ENCODE measurements at regions not wholly inside any gene's neighbourhood (a gene's known extent, or its start where the extent isn't known, plus 50 kb on each side); places are given as distances from the start of the nearest gene placed in this dataset.
"Not testable (repeated sequence)": the region's sequence is repeated elsewhere in the genome, so short reads cannot be mapped to it uniquely, and the experiment has no call there.

- Histone ChIP-seq H3K27me3 (ENCODE audit: low read length) (no peaks in the 10 kb centered on the region), H3K36me3 (ENCODE audit: insufficient read depth, low read length) (no peaks in the 10 kb centered on the region), H2AFZ (ENCODE audit: low read length) (no peak overlapping the region)
Observed at GRCh38 chr6:125623085-125623484, 126.3 kb upstream of the HEY2 start.

DNA sequence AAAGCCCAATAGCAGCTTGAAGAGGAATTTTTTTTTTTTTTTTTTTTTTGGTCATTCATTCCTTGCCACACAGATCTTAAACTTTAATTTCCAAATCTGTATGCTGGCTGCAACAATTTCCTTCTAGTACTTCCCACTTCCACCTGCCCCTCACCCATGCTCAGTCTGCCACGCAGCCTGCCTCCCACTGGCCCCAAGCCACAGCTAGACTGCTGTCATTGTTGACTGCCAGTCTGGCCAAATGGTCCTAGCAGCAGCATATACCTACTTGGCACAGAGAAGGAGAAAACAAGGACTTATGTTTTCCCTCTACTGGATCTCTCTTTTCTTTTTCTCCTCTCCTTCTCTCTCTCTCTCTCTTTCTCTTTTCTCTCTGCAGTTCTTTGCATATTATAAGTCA, 118.3 kb upstream of the HEY2 start:
- Histone ChIP-seq H2AFZ (ENCODE audit: low read length) (no peak overlapping the region), H3K4me1 (ENCODE audit: low read length) (no peaks in the 10 kb centered on the region), H3K36me3 (ENCODE audit: insufficient read depth, low read length) (no peaks in the 10 kb centered on the region), H3K27ac (ENCODE audit: low read length) (no peak overlapping the region), H3K9ac (ENCODE audit: low read length) (no peak overlapping the region), H3K9me3 (ENCODE audit: low read length) (no peaks in the 10 kb centered on the region), H3K4me2 (ENCODE audit: low read depth, low read length, poor library complexity, severe bottlenecking) (no peak overlapping the region), H3K27me3 (ENCODE audit: low read length) (no peaks in the 10 kb centered on the region), H3K4me3 (ENCODE audit: low read length) (no peak overlapping the region), H3K79me2 (ENCODE audit: low read length) (no peaks in the 10 kb centered on the region), H3K9me2 (replicated peaks; ENCODE audit: insufficient read depth, low read length) (no peaks in the 10 kb centered on the region), H4K20me1 (ENCODE audit: insufficient read depth, low read depth, low read length) (no peaks in the 10 kb centered on the region)
- DNase-seq, result peak; percentile 39

More at GRCh38 chr6:125623085-125623484, 126.3 kb upstream of the HEY2 start:
- no peak overlapping the region for H3K4me3 ChIP-seq (ENCODE audit: low read length)
- no peak overlapping the region for H3K9ac ChIP-seq (ENCODE audit: low read length)
- DNase-seq, result no peak
- H3K9me2 ChIP-seq (replicated peaks; ENCODE audit: insufficient read depth, low read length), result no peaks in the 10 kb centered on the region
- H3K9me3 ChIP-seq (ENCODE audit: low read length), result no peaks in the 10 kb centered on the region
- no peak overlapping the region for H3K27ac ChIP-seq (ENCODE audit: low read length)
- H3K4me1 ChIP-seq (ENCODE audit: low read length), result no peaks in the 10 kb centered on the region
- no peaks in the 10 kb centered on the region for H4K20me1 ChIP-seq (ENCODE audit: insufficient read depth, low read depth, low read length)
- no peak overlapping the region for H3K4me2 ChIP-seq (ENCODE audit: low read depth, low read length, poor library complexity, severe bottlenecking)
- no peaks in the 10 kb centered on the region for H3K79me2 ChIP-seq (ENCODE audit: low read length)

DNA sequence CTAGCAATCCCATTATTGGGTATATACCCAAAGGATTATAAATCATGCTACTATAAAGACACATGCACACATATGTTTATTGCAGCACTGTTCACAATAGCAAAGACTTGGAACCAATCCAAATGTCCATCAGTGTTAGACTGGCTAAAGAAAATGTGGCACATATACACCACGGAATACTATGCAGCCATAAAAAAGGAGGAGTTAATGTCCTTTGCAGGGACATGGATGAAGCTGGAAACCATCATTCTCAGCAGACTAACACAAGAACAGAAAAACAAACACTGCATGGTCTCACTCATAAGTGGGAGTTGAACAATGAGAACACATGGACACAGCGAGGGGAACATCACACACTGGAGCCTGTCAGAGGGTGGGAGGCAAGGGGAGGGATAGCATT, 113.4 kb upstream of the HEY2 start:
- not testable (repeated sequence) for H3K9ac ChIP-seq (ENCODE audit: low read length); H2AFZ ChIP-seq (ENCODE audit: low read length); H3K9me2 ChIP-seq (replicated peaks; ENCODE audit: insufficient read depth, low read length); H3K4me1 ChIP-seq (ENCODE audit: low read length); H4K20me1 ChIP-seq (ENCODE audit: insufficient read depth, low read depth, low read length); DNase-seq; H3K27ac ChIP-seq (ENCODE audit: low read length); H3K79me2 ChIP-seq (ENCODE audit: low read length); H3K4me2 ChIP-seq (ENCODE audit: low read depth, low read length, poor library complexity, severe bottlenecking); H3K9me3 ChIP-seq (ENCODE audit: low read length); H3K36me3 ChIP-seq (ENCODE audit: insufficient read depth, low read length); H3K4me3 ChIP-seq (ENCODE audit: low read length); H3K27me3 ChIP-seq (ENCODE audit: low read length)

- Histone ChIP-seq H3K27ac (ENCODE audit: low read length) (no peak overlapping the region), H3K9ac (ENCODE audit: low read length) (no peak overlapping the region), H3K36me3 (ENCODE audit: insufficient read depth, low read length) (no peaks in the 10 kb centered on the region), H3K4me2 (ENCODE audit: low read depth, low read length, poor library complexity, severe bottlenecking) (no peak overlapping the region), H4K20me1 (ENCODE audit: insufficient read depth, low read depth, low read length) (no peaks in the 10 kb centered on the region), H3K4me3 (ENCODE audit: low read length) (no peak overlapping the region), H2AFZ (ENCODE audit: low read length) (no peak overlapping the region), H3K4me1 (ENCODE audit: low read length) (no peaks in the 10 kb centered on the region), H3K27me3 (ENCODE audit: low read length) (no peaks in the 10 kb centered on the region), H3K9me3 (ENCODE audit: low read length) (no peaks in the 10 kb centered on the region), H3K79me2 (ENCODE audit: low read length) (no peaks in the 10 kb centered on the region), H3K9me2 (replicated peaks; ENCODE audit: insufficient read depth, low read length) (no peaks in the 10 kb centered on the region)
- no peak for DNase-seq
Observed at GRCh38 chr6:125636671-125637070, 112.8 kb upstream of the HEY2 start.

DNA sequence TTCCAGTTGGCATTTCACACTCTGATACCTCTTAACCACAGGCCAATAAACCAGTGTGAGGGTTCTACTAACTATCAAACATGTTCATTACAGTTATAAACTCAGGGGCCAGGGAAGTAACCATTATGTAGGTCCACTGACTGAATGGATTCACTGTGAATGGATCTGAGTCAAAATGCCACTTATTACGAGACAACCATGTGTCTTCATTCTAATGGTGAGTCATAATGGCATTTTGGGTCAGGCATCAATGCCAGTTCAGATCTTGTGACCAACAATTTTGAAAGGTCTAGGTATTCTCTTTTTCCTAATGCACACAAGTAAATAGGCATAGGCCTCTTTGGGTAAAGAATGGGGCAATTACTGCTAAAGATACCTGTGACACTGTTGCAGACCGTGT, 112.2 kb upstream of the HEY2 start:
- H3K9me2 ChIP-seq (replicated peaks; ENCODE audit: insufficient read depth, low read length), result no peaks in the 10 kb centered on the region
- H4K20me1 ChIP-seq (ENCODE audit: insufficient read depth, low read depth, low read length), result no peaks in the 10 kb centered on the region
- no peak overlapping the region for H2AFZ ChIP-seq (ENCODE audit: low read length)
- no peaks in the 10 kb centered on the region for H3K9me3 ChIP-seq (ENCODE audit: low read length)
- H3K36me3 ChIP-seq (ENCODE audit: insufficient read depth, low read length), result no peaks in the 10 kb centered on the region
- H3K4me3 ChIP-seq (ENCODE audit: low read length), result no peak overlapping the region
- no peak overlapping the region for H3K4me2 ChIP-seq (ENCODE audit: low read depth, low read length, poor library complexity, severe bottlenecking)
- H3K9ac ChIP-seq (ENCODE audit: low read length), result no peak overlapping the region
- no peak overlapping the region for H3K27ac ChIP-seq (ENCODE audit: low read length)
- H3K4me1 ChIP-seq (ENCODE audit: low read length), result no peaks in the 10 kb centered on the region
- DNase-seq, result no peak
- no peaks in the 10 kb centered on the region for H3K27me3 ChIP-seq (ENCODE audit: low read length)
- H3K79me2 ChIP-seq (ENCODE audit: low read length), result no peaks in the 10 kb centered on the region

GRCh38 chr6:125639466-125640020, 109.9 kb upstream of the HEY2 start:
- Histone ChIP-seq H3K4me3 (ENCODE audit: low read length) (no peak overlapping the region), H4K20me1 (ENCODE audit: insufficient read depth, low read depth, low read length) (no peaks in the 10 kb centered on the region), H3K4me1 (ENCODE audit: low read length) (no peaks in the 10 kb centered on the region), H3K9ac (ENCODE audit: low read length) (no peak overlapping the region), H2AFZ (ENCODE audit: low read length) (no peak overlapping the region), H3K9me3 (ENCODE audit: low read length) (no peaks in the 10 kb centered on the region), H3K79me2 (ENCODE audit: low read length) (no peaks in the 10 kb centered on the region), H3K4me2 (ENCODE audit: low read depth, low read length, poor library complexity, severe bottlenecking) (no peak overlapping the region), H3K36me3 (ENCODE audit: insufficient read depth, low read length) (no peaks in the 10 kb centered on the region), H3K27me3 (ENCODE audit: low read length) (no peaks in the 10 kb centered on the region), H3K9me2 (replicated peaks; ENCODE audit: insufficient read depth, low read length) (no peaks in the 10 kb centered on the region), H3K27ac (ENCODE audit: low read length) (no peak overlapping the region)
- DNase-seq, result no peak

GRCh38 chr6:125640441-125641150, 108.8 kb upstream of the HEY2 start:
- Histone ChIP-seq H3K27ac (ENCODE audit: low read length) (no peak overlapping the region), H3K36me3 (ENCODE audit: insufficient read depth, low read length) (no peaks in the 10 kb centered on the region), H3K9me3 (ENCODE audit: low read length) (no peaks in the 10 kb centered on the region), H3K4me1 (ENCODE audit: low read length) (no peaks in the 10 kb centered on the region), H3K27me3 (ENCODE audit: low read length) (no peaks in the 10 kb centered on the region), H3K4me3 (ENCODE audit: low read length) (no peak overlapping the region), H3K9ac (ENCODE audit: low read length) (no peak overlapping the region), H3K9me2 (replicated peaks; ENCODE audit: insufficient read depth, low read length) (no peaks in the 10 kb centered on the region), H2AFZ (ENCODE audit: low read length) (no peak overlapping the region), H4K20me1 (ENCODE audit: insufficient read depth, low read depth, low read length) (no peaks in the 10 kb centered on the region), H3K79me2 (ENCODE audit: low read length) (no peaks in the 10 kb centered on the region), H3K4me2 (ENCODE audit: low read depth, low read length, poor library complexity, severe bottlenecking) (no peak overlapping the region)
- no peak for DNase-seq

GRCh38 chr6:125643967-125644661, 105.3 kb upstream of the HEY2 start:
- not testable (repeated sequence) for H3K27ac ChIP-seq (ENCODE audit: low read length); H3K4me2 ChIP-seq (ENCODE audit: low read depth, low read length, poor library complexity, severe bottlenecking); H3K4me3 ChIP-seq (ENCODE audit: low read length)

More at GRCh38 chr6:125643967-125644661, 105.3 kb upstream of the HEY2 start:
- H3K79me2 ChIP-seq (ENCODE audit: low read length); DNase-seq; H3K9me2 ChIP-seq (replicated peaks; ENCODE audit: insufficient read depth, low read length); H3K27me3 ChIP-seq (ENCODE audit: low read length); H3K9ac ChIP-seq (ENCODE audit: low read length); H4K20me1 ChIP-seq (ENCODE audit: insufficient read depth, low read depth, low read length); H3K9me3 ChIP-seq (ENCODE audit: low read length); H3K36me3 ChIP-seq (ENCODE audit: insufficient read depth, low read length); H3K4me1 ChIP-seq (ENCODE audit: low read length); H2AFZ ChIP-seq (ENCODE audit: low read length): not testable (repeated sequence)

All from Karpas-422 (cell line).